K562 (cell line): ENCODE measurements at regions not wholly inside any gene's neighbourhood (a gene's known extent, or its start where the extent isn't known, plus 50 kb on each side); places are given as distances from the start of the nearest gene placed in this dataset.

ENCODE experiments used
- ATAC-seq: fragments of 200-7000 bp; cut with Tn5 transposase; 3 replicates; pipeline ENCODE4 v1.9.1; 2020; ENCODE audit warnings: moderate library complexity
- BruUV-seq: library from RNA; stranded (reverse); fragments of 400-500 nt; replicated peaks from 2 replicates; lab custom pipeline; 2021; lab: Mats Ljungman, UMichigan
- CTCF ChIA-PET: fragments of 300-600 bp; formaldehyde crosslinking; extraction: SDS; loops from one replicate; lab custom pipeline; 2021; ENCODE audit warnings: low intra/inter-chr PET ratio; lab: Yijun Ruan, JAX
- POLR2A ChIA-PET: fragments of 300-600, 350-650 bp; sonication (Branson Sonifier 250); formaldehyde crosslinking; extraction: SDS; loops from one replicate; lab custom pipeline; 2021; ENCODE audit warnings: antibody characterized with exemption, inconsistent platforms; lab: Yijun Ruan, JAX
- DNase-seq, 4 experiments: peaks; one replicate each; pipeline versions ENCODE4 v3.0.0 to v3.0.0-alpha.2; 2011 to 2018; ENCODE audit warnings: low spot score in 3 of 4, mixed read lengths in 3 of 4; ENCODE audit errors: extremely low read depth in 1 of 4
- FAIRE-seq: peaks from 2 replicates; lab custom pipeline; 2011; peaks lifted over from hg19 to GRCh38; lab: Jason Lieb, UNC
- H2AFZ ChIP-seq: 2 replicates; pipeline ENCODE4 v1.6.0; 2011; ENCODE audit warnings: low read depth, low read length, control low read depth, inconsistent platforms
- H3K27ac ChIP-seq: fragments of 200-600 bp; 3 replicates; pipeline ENCODE4 v1.8.0; 2011; ENCODE audit warnings: low read depth, mild to moderate bottlenecking, control low read depth, inconsistent platforms, low read length, moderate library complexity, mixed read lengths; ENCODE audit errors: extremely low read depth
- H3K27me3 ChIP-seq, 2 experiments: fragments of 300-600 bp in 1 of 2; 2 replicates in 1 of 2; 3 replicates in 1 of 2; pipeline versions ENCODE4 v1.6.0 to v1.8.0; 2011; ENCODE audit warnings: inconsistent platforms in 2 of 2, low read length in 2 of 2, mild to moderate bottlenecking in 1 of 2, mixed read lengths in 1 of 2, moderate library complexity in 1 of 2; ENCODE audit not compliant: control insufficient read depth in 2 of 2, insufficient read depth in 2 of 2
- H3K36me3 ChIP-seq: fragments of 300-600 bp; 3 replicates; pipeline ENCODE4 v1.8.0; 2011; ENCODE audit warnings: mild to moderate bottlenecking, low read length, inconsistent platforms; ENCODE audit not compliant: control insufficient read depth, insufficient read depth
- H3K4me1 ChIP-seq, 2 experiments: fragments of 200-600 bp in 1 of 2; replicated peaks in 1 of 2; 2 replicates in 1 of 2; 3 replicates in 1 of 2; pipeline versions ENCODE4 v1.5.1 to v1.8.0; 2011; ENCODE audit warnings: inconsistent platforms in 2 of 2, low read length in 2 of 2, mild to moderate bottlenecking in 1 of 2, mixed read lengths in 1 of 2, moderate library complexity in 1 of 2; ENCODE audit not compliant: control insufficient read depth in 2 of 2, insufficient read depth in 2 of 2
- H3K4me2 ChIP-seq: 2 replicates; pipeline ENCODE4 v1.6.1; 2011; ENCODE audit warnings: low read length, control low read depth, inconsistent platforms, mixed read lengths; ENCODE audit not compliant: insufficient read depth
- H3K4me3 ChIP-seq: fragments of 200-600 bp; sonication (generic), shearing (Covaris generic); 2 replicates; pipeline ENCODE4 v1.5.1; 2016; ENCODE audit warnings: control low read depth, inconsistent platforms
- H3K79me2 ChIP-seq: fragments of 200-600 bp; 3 replicates; pipeline ENCODE4 v1.8.0; 2011; ENCODE audit warnings: low read length, inconsistent platforms; ENCODE audit not compliant: control insufficient read depth, insufficient read depth
- H3K9ac ChIP-seq, 2 experiments: 2 replicates each; pipeline versions ENCODE4 v1.6.0 to v1.6.1; 2011; ENCODE audit warnings: low read depth in 2 of 2, low read length in 2 of 2, control low read depth in 1 of 2, inconsistent platforms in 1 of 2, mild to moderate bottlenecking in 1 of 2, mixed read lengths in 1 of 2; ENCODE audit not compliant: insufficient read depth in 1 of 2
- H3K9me1 ChIP-seq: one replicate; pipeline ENCODE4 v1.6.0; 2011; ENCODE audit warnings: inconsistent platforms, mild to moderate bottlenecking, low read length, moderate library complexity; ENCODE audit not compliant: control insufficient read depth, insufficient read depth
- H3K9me3 ChIP-seq: replicated peaks from 2 replicates; pipeline ENCODE4 v1.5.1; 2011; ENCODE audit warnings: low read depth, low read length, inconsistent platforms; ENCODE audit not compliant: control insufficient read depth, insufficient read depth
- H4K20me1 ChIP-seq: replicated peaks from 2 replicates; pipeline ENCODE4 v1.6.1; 2011; ENCODE audit warnings: low read length, inconsistent platforms, mixed read lengths; ENCODE audit not compliant: control insufficient read depth, insufficient read depth
- ARID2 ChIP-seq: fragments of 450-650 bp; IDR thresholded peaks from 2 replicates; pipeline ENCODE4 v1.6.1; 2017; ENCODE audit warnings: antibody characterized with exemption, mild to moderate bottlenecking
- CHCHD3 ChIP-seq: fragments of 250-450 bp; sonication (Bioruptor Pico); IDR thresholded peaks from 2 replicates; pipeline ENCODE4 v2.1.2; 2022; ENCODE audit warnings: mild to moderate bottlenecking
- PHTF2 ChIP-seq: fragments of 250-450 bp; sonication (Bioruptor Pico); IDR thresholded peaks from 2 replicates; pipeline ENCODE4 v1.5.0; 2021; ENCODE audit warnings: mild to moderate bottlenecking
- XRCC5 ChIP-seq: fragments of 200-400 bp; formaldehyde crosslinking; IDR thresholded peaks from 2 replicates; pipeline ENCODE4 v1.6.1; 2017; ENCODE audit warnings: low read depth, mild to moderate bottlenecking, low read length
- ZNF12 ChIP-seq: sonication (generic); formaldehyde crosslinking; IDR thresholded peaks from 2 replicates; pipeline ENCODE4 v1.4.0; 2020; ENCODE audit warnings: mild to moderate bottlenecking, missing genetic modification reagents
- ZNF347 ChIP-seq: fragments of 450-650 bp; formaldehyde crosslinking; IDR thresholded peaks from 2 replicates; pipeline ENCODE4 v1.4.0; 2020; ENCODE audit warnings: low read depth, mild to moderate bottlenecking, moderate library complexity
- WGBS: fragments of 100-300 bp; shearing (Covaris generic); methylation state at CpG from one replicate; pipeline ENCODE4 v1.1.6; 2016; ENCODE audit warnings: low coverage, mixed read lengths; ENCODE audit not compliant: insufficient coverage; ENCODE audit errors: missing lambda C conversion rate; 5-methylcytosine and 5-hydroxymethylcytosine counted together
- in situ Hi-C: fragments of 300-500 bp; cut with MboI; formaldehyde crosslinking; loops from 4 replicates; pipeline ENCODE4 v1.15.0; 2018; ENCODE audit warnings: inconsistent platforms, mixed read lengths
- intact Hi-C: fragments of 100-400 bp; cut with micrococcal nuclease; formaldehyde crosslinking; loops from 2 replicates; pipeline ENCODE4 v1.14.2; 2022
- TF ChIP-seq, protein P1 (sequence below): fragments of 250-450 bp; sonication (Bioruptor Pico); IDR thresholded peaks from 2 replicates; pipeline ENCODE4 v1.4.0; 2020; ENCODE audit warnings: mild to moderate bottlenecking
- TF ChIP-seq, protein P2 (sequence below): sonication (generic); formaldehyde crosslinking; IDR thresholded peaks from 2 replicates; pipeline ENCODE4 v1.8.0; 2023; ENCODE audit warnings: mild to moderate bottlenecking, missing genetic modification reagents

DNA sequence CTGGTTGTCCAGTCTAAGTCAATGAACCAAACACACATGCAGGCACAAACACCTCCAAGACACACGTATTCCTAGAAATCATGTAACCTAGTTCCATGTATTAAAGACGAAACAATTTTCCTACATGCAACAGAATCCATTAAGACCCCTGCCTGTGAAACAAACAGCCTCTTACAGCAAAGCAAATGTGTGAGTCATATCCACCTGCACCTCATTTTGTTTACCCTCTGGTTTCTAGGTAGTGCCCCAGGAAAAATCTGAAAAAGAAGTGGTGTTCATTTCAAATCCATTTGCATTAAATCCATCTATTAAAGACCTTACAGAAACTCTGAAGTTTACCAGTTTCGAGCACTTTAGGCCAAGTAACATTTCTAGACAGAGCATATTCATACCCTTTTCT lies 74.1 kb downstream of the VCAM1 start:
- Histone ChIP-seq H3K4me2 (no peak overlapping the region), H4K20me1 (no peaks in the 10 kb centered on the region), H2AFZ (no peak overlapping the region), H3K9me3 (no peaks in the 10 kb centered on the region), H3K79me2 (no peaks in the 10 kb centered on the region), H3K9me1 (no peaks in the 10 kb centered on the region), H3K36me3 (no peaks in the 10 kb centered on the region), H3K4me3 (no peak overlapping the region), H3K9ac (no peak overlapping the region), H3K4me1 (peaks cover 0 to 12% of the 10 kb centered on the region in 2 experiments; a peak in 3 of 5 replicates), H3K27me3 (no peaks in the 10 kb centered on the region), H3K27ac (no peak overlapping the region)
- BruUV-seq: no TSS peak
- in situ Hi-C loops (no loop called here), intact Hi-C loops (no loop called here)
- FAIRE-seq: no peak
- CTCF ChIA-PET: no interaction called here
- POLR2A ChIA-PET: interaction anchor here (0.5 to 1.0 kb wide), 2 partner anchors 11 to 48 kb away, joined by 3 to 4 read pairs; no protein-coding TSS in a partner anchor
- no peak for DNase-seq
- WGBS: 24% methylated on average over 3 of the region's 3 CpGs
- TF ChIP-seq, protein P1, sequence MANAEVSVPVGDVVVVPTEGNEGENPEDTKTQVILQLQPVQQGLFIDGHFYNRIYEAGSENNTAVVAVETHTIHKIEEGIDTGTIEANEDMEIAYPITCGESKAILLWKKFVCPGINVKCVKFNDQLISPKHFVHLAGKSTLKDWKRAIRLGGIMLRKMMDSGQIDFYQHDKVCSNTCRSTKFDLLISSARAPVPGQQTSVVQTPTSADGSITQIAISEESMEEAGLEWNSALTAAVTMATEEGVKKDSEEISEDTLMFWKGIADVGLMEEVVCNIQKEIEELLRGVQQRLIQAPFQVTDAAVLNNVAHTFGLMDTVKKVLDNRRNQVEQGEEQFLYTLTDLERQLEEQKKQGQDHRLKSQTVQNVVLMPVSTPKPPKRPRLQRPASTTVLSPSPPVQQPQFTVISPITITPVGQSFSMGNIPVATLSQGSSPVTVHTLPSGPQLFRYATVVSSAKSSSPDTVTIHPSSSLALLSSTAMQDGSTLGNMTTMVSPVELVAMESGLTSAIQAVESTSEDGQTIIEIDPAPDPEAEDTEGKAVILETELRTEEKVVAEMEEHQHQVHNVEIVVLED (CRISPR knock-in tag): no peak
- TF ChIP-seq, protein P2, sequence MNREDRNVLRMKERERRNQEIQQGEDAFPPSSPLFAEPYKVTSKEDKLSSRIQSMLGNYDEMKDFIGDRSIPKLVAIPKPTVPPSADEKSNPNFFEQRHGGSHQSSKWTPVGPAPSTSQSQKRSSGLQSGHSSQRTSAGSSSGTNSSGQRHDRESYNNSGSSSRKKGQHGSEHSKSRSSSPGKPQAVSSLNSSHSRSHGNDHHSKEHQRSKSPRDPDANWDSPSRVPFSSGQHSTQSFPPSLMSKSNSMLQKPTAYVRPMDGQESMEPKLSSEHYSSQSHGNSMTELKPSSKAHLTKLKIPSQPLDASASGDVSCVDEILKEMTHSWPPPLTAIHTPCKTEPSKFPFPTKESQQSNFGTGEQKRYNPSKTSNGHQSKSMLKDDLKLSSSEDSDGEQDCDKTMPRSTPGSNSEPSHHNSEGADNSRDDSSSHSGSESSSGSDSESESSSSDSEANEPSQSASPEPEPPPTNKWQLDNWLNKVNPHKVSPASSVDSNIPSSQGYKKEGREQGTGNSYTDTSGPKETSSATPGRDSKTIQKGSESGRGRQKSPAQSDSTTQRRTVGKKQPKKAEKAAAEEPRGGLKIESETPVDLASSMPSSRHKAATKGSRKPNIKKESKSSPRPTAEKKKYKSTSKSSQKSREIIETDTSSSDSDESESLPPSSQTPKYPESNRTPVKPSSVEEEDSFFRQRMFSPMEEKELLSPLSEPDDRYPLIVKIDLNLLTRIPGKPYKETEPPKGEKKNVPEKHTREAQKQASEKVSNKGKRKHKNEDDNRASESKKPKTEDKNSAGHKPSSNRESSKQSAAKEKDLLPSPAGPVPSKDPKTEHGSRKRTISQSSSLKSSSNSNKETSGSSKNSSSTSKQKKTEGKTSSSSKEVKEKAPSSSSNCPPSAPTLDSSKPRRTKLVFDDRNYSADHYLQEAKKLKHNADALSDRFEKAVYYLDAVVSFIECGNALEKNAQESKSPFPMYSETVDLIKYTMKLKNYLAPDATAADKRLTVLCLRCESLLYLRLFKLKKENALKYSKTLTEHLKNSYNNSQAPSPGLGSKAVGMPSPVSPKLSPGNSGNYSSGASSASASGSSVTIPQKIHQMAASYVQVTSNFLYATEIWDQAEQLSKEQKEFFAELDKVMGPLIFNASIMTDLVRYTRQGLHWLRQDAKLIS: no peak
- no peak for TF ChIP-seq PHTF2 (CRISPR knock-in tag)
- TF ChIP-seq CHCHD3: no peak
- TF ChIP-seq XRCC5: no peak
- TF ChIP-seq ZNF12 (CRISPR knock-in tag): no peak
- TF ChIP-seq ARID2: no peak
- TF ChIP-seq ZNF347 (CRISPR knock-in tag): no peak
- no peak for ATAC-seq
